ENCODE measurements at regions not wholly inside any gene's neighbourhood (a gene's known extent, or its start where the extent isn't known, plus 50 kb on each side); places are given as distances from the start of the nearest gene placed in this dataset.

- H3K27me3 Mint-ChIP-seq (ENCODE audit: low read depth) = peaks cover 2% of the 10 kb centered on the region
- no peak for ATAC-seq
- no peak for DNase-seq (ENCODE audit: low spot score)
- H3K4me3 Mint-ChIP-seq = no peak overlapping the region
- POLR2A ChIA-PET = no interaction called here
- CTCF ChIA-PET = no interaction called here
- TF ChIP-seq IRF1 (CRISPR knock-in tag; IDR thresholded peaks at IDR 0.05) (no peak), JAZF1 (CRISPR knock-in tag; IDR thresholded peaks at IDR 0.05) (no peak), HMGA2 (CRISPR knock-in tag; IDR thresholded peaks at IDR 0.05) (no peak), MLX (CRISPR knock-in tag; IDR thresholded peaks at IDR 0.05) (no peak), PRRX2 (CRISPR knock-in tag; IDR thresholded peaks at IDR 0.05) (no peak), ATF1 (CRISPR knock-in tag; IDR thresholded peaks at IDR 0.05) (no peak), ZNF121 (CRISPR knock-in tag; IDR thresholded peaks at IDR 0.05) (no peak), NR1H2 (CRISPR knock-in tag; IDR thresholded peaks at IDR 0.05) (no peak), ARID4B (CRISPR knock-in tag; IDR thresholded peaks at IDR 0.05; ENCODE audit: borderline replicate concordance) (no peak), ZNF396 (CRISPR knock-in tag; IDR thresholded peaks at IDR 0.05; ENCODE audit: borderline replicate concordance) (no peak), CREB1 (CRISPR knock-in tag; IDR thresholded peaks at IDR 0.05) (no peak), HMGXB4 (CRISPR knock-in tag; IDR thresholded peaks at IDR 0.05) (no peak), FOXP4 (CRISPR knock-in tag; IDR thresholded peaks at IDR 0.05) (no peak), CREM (CRISPR knock-in tag; IDR thresholded peaks at IDR 0.05) (no peak), ZNF532 (CRISPR knock-in tag; IDR thresholded peaks at IDR 0.05; ENCODE audit: borderline replicate concordance) (no peak), CDX4 (CRISPR knock-in tag; IDR thresholded peaks at IDR 0.05; ENCODE audit: borderline replicate concordance) (no peak), PRDM15 (CRISPR knock-in tag; IDR thresholded peaks at IDR 0.05) (no peak), E2F4 (CRISPR knock-in tag; IDR thresholded peaks at IDR 0.05; ENCODE audit: borderline replicate concordance, low read depth) (no peak)
- no peak overlapping the region for H3K27ac Mint-ChIP-seq
- peaks cover 17% of the 10 kb centered on the region for H3K36me3 Mint-ChIP-seq
- peaks cover 72% of the 10 kb centered on the region for H3K9me3 Mint-ChIP-seq
- H3K4me1 Mint-ChIP-seq = no peaks in the 10 kb centered on the region
Observed at GRCh38 chr12:47438175-47438574, 267.7 kb downstream of the RPAP3 start.

All from WTC11 (cell line).